SK-N-SH (cell line): ENCODE measurements at regions not wholly inside any gene's neighbourhood (a gene's known extent, or its start where the extent isn't known, plus 50 kb on each side); places are given as distances from the start of the nearest gene placed in this dataset.
"Not testable (repeated sequence)": the region's sequence is repeated elsewhere in the genome, so short reads cannot be mapped to it uniquely, and the experiment has no call there.

ENCODE experiments used
- MXI1 ChIP-seq: IDR thresholded peaks from 2 replicates; pipeline ENCODE4 v1.6.1; 2012; ENCODE audit warnings: mild to moderate bottlenecking, low read depth, low read length, improper control_type of control experiment
- TF ChIP-seq, protein P1 (sequence below): fragments of 200-600 bp; sonication (generic); IDR thresholded peaks from 2 replicates; pipeline ENCODE4 v1.6.1; 2017; ENCODE audit warnings: antibody characterized with exemption, mild to moderate bottlenecking, moderate library complexity

DNA sequence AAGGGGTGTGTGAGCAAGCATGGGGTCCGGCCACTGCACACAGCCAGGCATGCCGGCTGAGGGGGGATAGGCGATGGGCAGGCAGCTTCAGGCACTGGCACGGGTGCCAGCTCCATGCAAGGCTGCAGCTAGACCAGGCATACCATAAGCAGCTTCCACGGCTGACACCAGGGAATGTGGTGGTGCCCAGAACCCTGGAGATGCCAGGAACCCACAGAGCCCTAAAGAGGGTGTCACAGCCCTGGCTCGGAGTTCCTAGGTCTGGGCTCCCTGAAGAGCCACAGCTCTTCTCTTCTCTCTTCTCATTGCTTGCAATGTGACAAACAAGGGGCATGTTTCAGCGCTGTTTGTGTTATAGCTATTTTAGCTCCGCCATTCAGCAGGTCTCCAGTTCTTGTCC, 442.5 kb downstream of the SPATA31A1 start:
- TF ChIP-seq, protein P1, sequence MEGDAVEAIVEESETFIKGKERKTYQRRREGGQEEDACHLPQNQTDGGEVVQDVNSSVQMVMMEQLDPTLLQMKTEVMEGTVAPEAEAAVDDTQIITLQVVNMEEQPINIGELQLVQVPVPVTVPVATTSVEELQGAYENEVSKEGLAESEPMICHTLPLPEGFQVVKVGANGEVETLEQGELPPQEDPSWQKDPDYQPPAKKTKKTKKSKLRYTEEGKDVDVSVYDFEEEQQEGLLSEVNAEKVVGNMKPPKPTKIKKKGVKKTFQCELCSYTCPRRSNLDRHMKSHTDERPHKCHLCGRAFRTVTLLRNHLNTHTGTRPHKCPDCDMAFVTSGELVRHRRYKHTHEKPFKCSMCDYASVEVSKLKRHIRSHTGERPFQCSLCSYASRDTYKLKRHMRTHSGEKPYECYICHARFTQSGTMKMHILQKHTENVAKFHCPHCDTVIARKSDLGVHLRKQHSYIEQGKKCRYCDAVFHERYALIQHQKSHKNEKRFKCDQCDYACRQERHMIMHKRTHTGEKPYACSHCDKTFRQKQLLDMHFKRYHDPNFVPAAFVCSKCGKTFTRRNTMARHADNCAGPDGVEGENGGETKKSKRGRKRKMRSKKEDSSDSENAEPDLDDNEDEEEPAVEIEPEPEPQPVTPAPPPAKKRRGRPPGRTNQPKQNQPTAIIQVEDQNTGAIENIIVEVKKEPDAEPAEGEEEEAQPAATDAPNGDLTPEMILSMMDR: not testable (repeated sequence)
- TF ChIP-seq MXI1: not testable (repeated sequence)
